Smooth muscle cell (in vitro differentiated cells): ENCODE measurements at regions not wholly inside any gene's neighbourhood (a gene's known extent, or its start where the extent isn't known, plus 50 kb on each side); places are given as distances from the start of the nearest gene placed in this dataset.

ENCODE experiments used
- DNase-seq: peaks from one replicate; lab custom pipeline; 2025; ENCODE audit not compliant: unreplicated experiment; lab: John Stamatoyannopoulos, UW
- H2AFZ ChIP-seq: fragments of 200-600 bp; sonication (generic); 2 replicates; pipeline ENCODE4 v1.6.0; 2016; ENCODE audit warnings: antibody characterized with exemption, low read depth, mild to moderate bottlenecking
- H3F3A ChIP-seq: fragments of 200-600 bp; sonication (generic); 2 replicates; pipeline ENCODE4 v1.6.0; 2017; ENCODE audit warnings: antibody characterized with exemption, low read depth
- H3K27ac ChIP-seq: fragments of 200-600 bp; sonication (generic); 2 replicates; pipeline ENCODE4 v1.5.1; 2016; ENCODE audit warnings: low read depth, mild to moderate bottlenecking
- H3K27me3 ChIP-seq: fragments of 200-600 bp; sonication (generic); 2 replicates; pipeline ENCODE4 v1.6.1; 2016; ENCODE audit warnings: low read depth, mild to moderate bottlenecking
- H3K36me3 ChIP-seq: fragments of 200-600 bp; sonication (generic); 2 replicates; pipeline ENCODE4 v1.5.1; 2016; ENCODE audit warnings: low read depth
- H3K4me1 ChIP-seq: fragments of 200-600 bp; sonication (generic); 2 replicates; pipeline ENCODE4 v1.5.1; 2016; ENCODE audit warnings: low read depth
- H3K4me2 ChIP-seq: fragments of 200-600 bp; sonication (generic); 2 replicates; pipeline ENCODE4 v1.6.0; 2016; ENCODE audit warnings: mild to moderate bottlenecking
- H3K4me3 ChIP-seq: fragments of 200-600 bp; sonication (generic); 2 replicates; pipeline ENCODE4 v1.5.1; 2016; ENCODE audit warnings: mild to moderate bottlenecking
- H3K79me2 ChIP-seq: fragments of 200-600 bp; sonication (generic); 2 replicates; pipeline ENCODE4 v1.6.0; 2016; ENCODE audit warnings: low read depth, mild to moderate bottlenecking
- H3K9ac ChIP-seq: fragments of 200-600 bp; sonication (generic); 2 replicates; pipeline ENCODE4 v1.6.0; 2016; ENCODE audit warnings: low read depth
- H3K9me3 ChIP-seq: fragments of 200-600 bp; sonication (generic); replicated peaks from 2 replicates; pipeline ENCODE4 v1.5.1; 2016; ENCODE audit warnings: low read depth
- H4K20me1 ChIP-seq: fragments of 200-600 bp; sonication (generic); 2 replicates; pipeline ENCODE4 v1.6.0; 2016; ENCODE audit warnings: low read depth
- WGBS: methylation state at CpG from one replicate; pipeline ENCODE4 v1.1.7; 2016; ENCODE audit warnings: low lambda C conversion rate; 5-methylcytosine and 5-hydroxymethylcytosine counted together
- TF ChIP-seq, protein P1 (sequence below): fragments of 200-600 bp; sonication (generic); IDR thresholded peaks from 2 replicates; pipeline ENCODE4 v1.5.1; 2017; ENCODE audit warnings: borderline replicate concordance, mild to moderate bottlenecking, antibody characterized with exemption; ENCODE audit not compliant: insufficient read depth, poor library complexity, severe bottlenecking

DNA sequence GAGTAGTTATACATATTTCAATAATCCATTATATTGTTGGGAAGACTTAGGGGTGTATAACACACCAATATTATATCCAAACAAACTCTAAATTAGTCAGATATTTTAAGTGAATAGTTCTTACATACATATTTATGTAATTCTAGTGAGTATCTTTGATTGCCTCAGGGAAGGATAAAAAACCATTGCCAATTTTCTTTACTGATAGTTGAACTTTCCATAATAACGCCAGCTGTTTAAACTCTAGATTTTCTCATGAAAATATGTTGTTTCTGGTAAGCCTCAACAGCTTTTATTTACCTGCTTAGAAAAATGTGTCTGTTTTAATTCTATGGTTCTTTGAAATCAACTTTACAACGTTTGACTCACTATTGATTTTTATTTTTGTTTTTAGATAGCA is 959.6 kb upstream of the NOVA1 start:
- TF ChIP-seq, protein P1, sequence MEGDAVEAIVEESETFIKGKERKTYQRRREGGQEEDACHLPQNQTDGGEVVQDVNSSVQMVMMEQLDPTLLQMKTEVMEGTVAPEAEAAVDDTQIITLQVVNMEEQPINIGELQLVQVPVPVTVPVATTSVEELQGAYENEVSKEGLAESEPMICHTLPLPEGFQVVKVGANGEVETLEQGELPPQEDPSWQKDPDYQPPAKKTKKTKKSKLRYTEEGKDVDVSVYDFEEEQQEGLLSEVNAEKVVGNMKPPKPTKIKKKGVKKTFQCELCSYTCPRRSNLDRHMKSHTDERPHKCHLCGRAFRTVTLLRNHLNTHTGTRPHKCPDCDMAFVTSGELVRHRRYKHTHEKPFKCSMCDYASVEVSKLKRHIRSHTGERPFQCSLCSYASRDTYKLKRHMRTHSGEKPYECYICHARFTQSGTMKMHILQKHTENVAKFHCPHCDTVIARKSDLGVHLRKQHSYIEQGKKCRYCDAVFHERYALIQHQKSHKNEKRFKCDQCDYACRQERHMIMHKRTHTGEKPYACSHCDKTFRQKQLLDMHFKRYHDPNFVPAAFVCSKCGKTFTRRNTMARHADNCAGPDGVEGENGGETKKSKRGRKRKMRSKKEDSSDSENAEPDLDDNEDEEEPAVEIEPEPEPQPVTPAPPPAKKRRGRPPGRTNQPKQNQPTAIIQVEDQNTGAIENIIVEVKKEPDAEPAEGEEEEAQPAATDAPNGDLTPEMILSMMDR, result no peak
- Histone ChIP-seq H3K4me1 (no peaks in the 10 kb centered on the region), H3K4me3 (no peak overlapping the region), H3K27ac (no peak overlapping the region), H3F3A (no peaks in the 10 kb centered on the region), H3K9me3 (no peaks in the 10 kb centered on the region), H3K36me3 (no peaks in the 10 kb centered on the region), H3K27me3 (no peaks in the 10 kb centered on the region), H2AFZ (no peak overlapping the region), H3K79me2 (no peaks in the 10 kb centered on the region), H4K20me1 (no peaks in the 10 kb centered on the region), H3K9ac (no peak overlapping the region), H3K4me2 (no peak overlapping the region)
- no peak for DNase-seq
- WGBS, result 86% methylated on average over 2 of the region's 2 CpGs

DNA sequence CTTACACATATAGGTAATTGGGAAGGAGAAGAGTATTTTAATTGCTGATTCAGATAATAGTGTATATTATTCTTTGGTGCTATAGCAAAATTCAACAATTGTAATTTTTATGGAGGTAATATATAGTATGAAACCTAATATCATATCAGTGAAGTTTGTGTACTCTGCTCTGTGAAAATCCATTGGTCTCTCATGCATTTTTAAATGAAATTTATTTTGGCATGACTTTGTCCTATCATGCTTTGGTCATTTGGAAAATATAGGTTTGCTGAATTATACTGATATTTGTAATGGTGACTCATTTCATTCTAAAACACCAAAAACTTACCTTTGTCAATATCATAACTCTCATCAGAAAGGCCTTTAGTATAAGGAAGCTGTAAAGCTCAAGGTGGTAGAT is 962.0 kb upstream of the NOVA1 start:
- Histone ChIP-seq H3K36me3 (no peaks in the 10 kb centered on the region), H3K4me2 (no peak overlapping the region), H4K20me1 (no peaks in the 10 kb centered on the region), H3K9ac (no peak overlapping the region), H3K27ac (no peak overlapping the region), H3K79me2 (no peaks in the 10 kb centered on the region), H3K9me3 (no peaks in the 10 kb centered on the region), H3K27me3 (no peaks in the 10 kb centered on the region), H3K4me3 (no peak overlapping the region), H2AFZ (no peak overlapping the region), H3F3A (no peaks in the 10 kb centered on the region), H3K4me1 (no peaks in the 10 kb centered on the region)
- TF ChIP-seq, protein P1, result no peak
- DNase-seq, result no peak

DNA sequence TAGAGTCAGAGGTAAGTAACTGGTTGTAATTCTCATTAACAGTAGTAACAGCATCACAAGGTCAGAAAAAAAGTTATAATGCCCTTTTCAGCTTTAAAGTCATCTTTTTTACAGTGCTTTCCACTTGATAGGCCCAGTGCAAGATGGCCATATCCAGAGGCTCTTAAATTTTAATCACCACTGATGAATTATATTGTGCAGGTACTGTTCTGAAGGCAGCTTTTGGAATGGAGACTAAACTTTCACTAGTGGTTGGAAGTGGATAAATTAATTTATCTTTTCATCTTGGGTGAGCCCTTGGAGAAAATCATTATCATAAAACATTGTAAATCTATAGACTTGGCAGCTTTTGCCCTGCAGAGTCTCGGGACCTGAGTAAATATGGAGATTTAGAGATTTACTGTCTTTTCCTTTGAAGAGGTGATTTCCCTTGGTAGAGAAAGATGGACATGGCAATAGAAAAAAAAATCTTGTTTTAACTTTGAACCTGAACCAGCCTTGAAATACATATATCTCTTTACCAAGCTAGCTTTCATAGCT is 969.1 kb upstream of the NOVA1 start:
- TF ChIP-seq, protein P1, result no peak
- H3K9ac ChIP-seq, result no peak overlapping the region
- 74% methylated on average over 1 of the region's 1 CpG for WGBS
- H3K4me1 ChIP-seq, result no peaks in the 10 kb centered on the region
- no peaks in the 10 kb centered on the region for H3K79me2 ChIP-seq
- no peak overlapping the region for H3K4me3 ChIP-seq
- no peak overlapping the region for H2AFZ ChIP-seq
- no peak for DNase-seq
- no peaks in the 10 kb centered on the region for H3K9me3 ChIP-seq
- no peaks in the 10 kb centered on the region for H3K36me3 ChIP-seq
- no peaks in the 10 kb centered on the region for H3F3A ChIP-seq
- no peaks in the 10 kb centered on the region for H4K20me1 ChIP-seq
- no peaks in the 10 kb centered on the region for H3K27me3 ChIP-seq
- no peak overlapping the region for H3K27ac ChIP-seq
- no peak overlapping the region for H3K4me2 ChIP-seq

DNA sequence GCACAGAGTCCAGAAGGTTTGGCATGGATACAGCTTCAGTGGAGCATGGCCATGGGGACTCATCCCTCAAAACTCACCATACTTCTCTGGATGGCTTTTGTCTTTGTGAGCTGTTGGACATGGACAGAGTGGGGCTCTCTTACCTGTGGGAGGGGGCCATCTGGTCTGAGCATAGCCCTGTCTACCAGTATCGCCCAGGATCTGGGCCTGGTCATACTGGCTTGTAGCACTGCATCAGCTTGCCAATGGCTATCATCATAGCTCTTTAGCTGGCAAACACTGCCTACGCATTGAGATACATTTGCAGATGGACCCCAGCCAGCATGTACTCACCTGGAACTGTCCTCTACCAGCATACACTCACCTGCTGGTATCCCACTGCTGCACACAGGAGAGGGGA is 975.2 kb upstream of the NOVA1 start:
- H4K20me1 ChIP-seq, result no peaks in the 10 kb centered on the region
- H3K9ac ChIP-seq, result no peak overlapping the region
- TF ChIP-seq, protein P1, result no peak
- no peaks in the 10 kb centered on the region for H3F3A ChIP-seq
- no peak overlapping the region for H3K27ac ChIP-seq
- no peak overlapping the region for H3K4me2 ChIP-seq
- H3K79me2 ChIP-seq, result no peaks in the 10 kb centered on the region
- no peak for DNase-seq
- H3K4me1 ChIP-seq, result no peaks in the 10 kb centered on the region
- WGBS, result 97% methylated on average over 2 of the region's 2 CpGs
- H3K9me3 ChIP-seq, result no peaks in the 10 kb centered on the region
- H3K36me3 ChIP-seq, result no peaks in the 10 kb centered on the region
- no peak overlapping the region for H2AFZ ChIP-seq
- H3K4me3 ChIP-seq, result no peak overlapping the region
- no peaks in the 10 kb centered on the region for H3K27me3 ChIP-seq
